Esophagus squamous epithelium (tissue), 5 donors: ENCODE measurements at regions not wholly inside any gene's neighbourhood (a gene's known extent, or its start where the extent isn't known, plus 50 kb on each side); places are given as distances from the start of the nearest gene placed in this dataset.

Source experiments
- DNase-seq: peaks from one replicate; lab custom pipeline; 2025; lab: John Stamatoyannopoulos, UW
- H3K27ac ChIP-seq, 4 donors: fragments of 200-600 bp; sonication (generic); one replicate each; pipeline ENCODE4 v1.5.1; 2016 to 2019; ENCODE audit warnings: mild to moderate bottlenecking in 1 of 4
- H3K27me3 ChIP-seq, 4 donors: fragments of 200-600 bp; sonication (generic); 1 replicate in 3 of 4; 2 replicates in 1 of 4; pipeline versions ENCODE4 v1.5.1 to v1.6.0; 2017 to 2021; ENCODE audit warnings: antibody characterized with exemption in 1 of 4
- H3K36me3 ChIP-seq, 3 donors: fragments of 200-600 bp; sonication (generic); one replicate each; pipeline ENCODE4 v1.5.1; 2016 to 2019
- H3K4me1 ChIP-seq, 3 donors: fragments of 200-600 bp; sonication (generic); one replicate each; pipeline ENCODE4 v1.5.1; 2017 to 2019
- H3K4me3 ChIP-seq, 4 donors: fragments of 200-600 bp; sonication (generic); 1 replicate in 3 of 4; 2 replicates in 1 of 4; pipeline ENCODE4 v1.5.1; 2016 to 2019; ENCODE audit warnings: mild to moderate bottlenecking in 2 of 4, moderate library complexity in 1 of 4
- H3K9me3 ChIP-seq, 3 donors: fragments of 200-600 bp; sonication (generic); one replicate each; pipeline ENCODE4 v1.5.1; 2016 to 2019
- POLR2A ChIP-seq, 4 donors: fragments of 450-650 bp; IDR thresholded peaks; one replicate each; pipeline ENCODE4 v1.6.1; 2017; ENCODE audit warnings: antibody characterized with exemption in 4 of 4, mild to moderate bottlenecking in 4 of 4, moderate library complexity in 3 of 4
- WGBS, 2 donors: methylation state at CpG; one replicate each; pipeline ENCODE4 v1.1.5; 2018; 5-methylcytosine and 5-hydroxymethylcytosine counted together
- intact Hi-C: fragments of 100-400 bp; cut with DNase I; formaldehyde crosslinking; loops from one replicate; pipeline ENCODE4 v1.15.0; 2022
- TF ChIP-seq, protein P1 (sequence below), 6 experiments: fragments of 450-650 bp in 4 of 6; fragments of 200-600 bp in 2 of 6; sonication (generic) in 2 of 6; IDR thresholded peaks; one replicate each; pipeline ENCODE4 v1.5.1; 2016 to 2019; ENCODE audit warnings: antibody characterized with exemption in 6 of 6, mild to moderate bottlenecking in 4 of 6, moderate library complexity in 4 of 6
- donor health status: DM: yes; HTN: yes; CAD: no.

DNA sequence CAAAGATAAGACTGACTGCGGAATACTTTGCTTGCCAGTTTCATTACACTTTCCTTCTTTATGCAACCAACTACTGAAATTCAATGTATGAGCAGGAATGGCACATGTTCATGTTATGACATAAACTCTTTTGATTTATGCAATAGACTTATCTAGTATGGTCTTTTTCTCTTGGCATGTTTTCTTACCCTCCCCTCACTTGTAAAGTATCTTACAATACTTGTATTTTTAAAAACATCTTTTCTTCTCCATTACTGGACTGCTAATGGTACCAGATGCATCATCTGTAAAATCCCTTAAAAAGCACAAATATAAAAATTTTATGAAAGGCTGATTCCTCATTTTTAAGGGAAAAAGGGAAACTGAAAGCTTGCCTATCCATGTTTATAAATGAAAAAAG lies 373.8 kb downstream of the ZEB2 start:
- TF ChIP-seq, protein P1, sequence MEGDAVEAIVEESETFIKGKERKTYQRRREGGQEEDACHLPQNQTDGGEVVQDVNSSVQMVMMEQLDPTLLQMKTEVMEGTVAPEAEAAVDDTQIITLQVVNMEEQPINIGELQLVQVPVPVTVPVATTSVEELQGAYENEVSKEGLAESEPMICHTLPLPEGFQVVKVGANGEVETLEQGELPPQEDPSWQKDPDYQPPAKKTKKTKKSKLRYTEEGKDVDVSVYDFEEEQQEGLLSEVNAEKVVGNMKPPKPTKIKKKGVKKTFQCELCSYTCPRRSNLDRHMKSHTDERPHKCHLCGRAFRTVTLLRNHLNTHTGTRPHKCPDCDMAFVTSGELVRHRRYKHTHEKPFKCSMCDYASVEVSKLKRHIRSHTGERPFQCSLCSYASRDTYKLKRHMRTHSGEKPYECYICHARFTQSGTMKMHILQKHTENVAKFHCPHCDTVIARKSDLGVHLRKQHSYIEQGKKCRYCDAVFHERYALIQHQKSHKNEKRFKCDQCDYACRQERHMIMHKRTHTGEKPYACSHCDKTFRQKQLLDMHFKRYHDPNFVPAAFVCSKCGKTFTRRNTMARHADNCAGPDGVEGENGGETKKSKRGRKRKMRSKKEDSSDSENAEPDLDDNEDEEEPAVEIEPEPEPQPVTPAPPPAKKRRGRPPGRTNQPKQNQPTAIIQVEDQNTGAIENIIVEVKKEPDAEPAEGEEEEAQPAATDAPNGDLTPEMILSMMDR (IDR thresholded peaks at IDR 0.05) = no peak
- no peak for TF ChIP-seq POLR2A (IDR thresholded peaks at IDR 0.05)
- intact Hi-C loops = no loop called here
- Histone ChIP-seq H3K4me1 (no peaks in the 10 kb centered on the region), H3K9me3 (no peaks in the 10 kb centered on the region), H3K4me3 (no peak overlapping the region), H3K36me3 (no peaks in the 10 kb centered on the region), H3K27ac (no peak overlapping the region), H3K27me3 (no peaks in the 10 kb centered on the region)
- DNase-seq = no peak
- WGBS, 2 donors = 53 to 63% methylated on average over 1 of the region's 1 CpG

DNA sequence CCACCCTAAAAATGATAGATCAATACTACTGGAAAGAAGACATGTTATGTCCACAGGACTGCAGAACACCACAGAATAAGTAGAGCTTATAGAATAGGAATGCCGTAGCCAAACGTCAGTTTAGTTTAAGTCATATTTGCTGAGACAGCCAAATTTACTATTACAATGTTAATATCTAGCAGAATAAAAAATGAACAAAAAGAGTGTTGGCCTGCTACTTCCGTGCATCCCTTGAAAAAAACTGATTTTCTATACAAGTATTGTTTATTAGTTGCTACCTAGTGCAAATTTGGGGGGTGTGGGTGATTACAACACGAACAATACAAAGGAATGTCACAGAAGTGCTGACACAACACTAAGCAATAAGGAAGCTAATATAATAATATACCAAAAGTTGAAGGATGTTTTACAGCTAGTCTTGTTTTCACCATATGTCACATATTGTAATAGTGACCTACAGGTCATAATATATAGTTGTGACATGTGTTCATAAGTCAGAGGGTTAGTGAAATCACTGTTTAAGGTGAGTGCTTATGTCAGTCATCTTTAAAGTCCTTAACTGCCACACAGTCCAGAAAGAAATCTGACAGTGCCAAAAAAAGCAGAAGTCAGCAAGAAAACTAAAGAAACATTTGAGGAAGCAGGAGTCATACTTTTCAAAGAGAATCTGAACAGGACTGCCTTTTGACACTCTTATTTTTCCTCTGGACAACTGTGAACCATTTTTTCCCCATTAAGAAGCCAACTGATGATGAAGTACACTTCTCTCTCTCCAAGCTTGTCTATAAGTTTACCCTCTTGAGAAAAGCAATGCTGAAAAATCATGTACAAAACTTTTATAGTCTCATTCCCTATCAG lies 376.4 kb downstream of the ZEB2 start:
- TF ChIP-seq, protein P1 (IDR thresholded peaks at IDR 0.05) = no peak
- no peak for TF ChIP-seq POLR2A (IDR thresholded peaks at IDR 0.05)
- Histone ChIP-seq H3K9me3 (no peaks in the 10 kb centered on the region), H3K4me3 (no peak overlapping the region), H3K27ac (peak overlapping the region in 1 of 4 donors; percentile 7), H3K4me1 (no peaks in the 10 kb centered on the region), H3K27me3 (no peaks in the 10 kb centered on the region), H3K36me3 (no peaks in the 10 kb centered on the region)
- intact Hi-C loops = no loop called here
- DNase-seq = no peak
- WGBS, 2 donors = 77 to 85% methylated on average over 4 of the region's 4 CpGs

DNA sequence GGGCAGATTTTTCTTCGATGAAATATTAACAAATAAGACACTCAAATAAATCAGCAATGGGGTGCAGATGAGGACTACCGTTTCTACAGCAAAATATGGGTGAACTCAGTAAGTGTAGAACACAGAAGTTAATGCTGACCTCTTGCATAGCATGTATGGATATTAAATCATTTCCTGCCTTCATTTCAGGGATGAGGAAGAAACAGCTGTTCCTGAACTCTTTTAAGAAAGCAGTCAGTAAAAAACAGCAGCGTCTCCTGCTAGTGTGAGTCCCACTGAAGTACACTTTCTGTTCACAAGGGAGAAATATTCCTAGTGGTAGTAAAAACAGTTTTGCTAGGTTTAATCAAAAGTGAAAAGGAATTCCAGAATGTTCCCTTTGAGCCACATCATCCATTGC lies 379.0 kb downstream of the ZEB2 start:
- no peak for TF ChIP-seq POLR2A (IDR thresholded peaks at IDR 0.05)
- TF ChIP-seq, protein P1 (IDR thresholded peaks at IDR 0.05) = no peak
- Histone ChIP-seq H3K9me3 (no peaks in the 10 kb centered on the region), H3K36me3 (no peaks in the 10 kb centered on the region), H3K4me3 (no peak overlapping the region), H3K27ac (no peak overlapping the region), H3K27me3 (no peaks in the 10 kb centered on the region), H3K4me1 (no peaks in the 10 kb centered on the region)
- 78 to 80% methylated on average over 3 of the region's 3 CpGs for WGBS, 2 donors
- intact Hi-C loops = no loop called here
- no peak for DNase-seq

DNA sequence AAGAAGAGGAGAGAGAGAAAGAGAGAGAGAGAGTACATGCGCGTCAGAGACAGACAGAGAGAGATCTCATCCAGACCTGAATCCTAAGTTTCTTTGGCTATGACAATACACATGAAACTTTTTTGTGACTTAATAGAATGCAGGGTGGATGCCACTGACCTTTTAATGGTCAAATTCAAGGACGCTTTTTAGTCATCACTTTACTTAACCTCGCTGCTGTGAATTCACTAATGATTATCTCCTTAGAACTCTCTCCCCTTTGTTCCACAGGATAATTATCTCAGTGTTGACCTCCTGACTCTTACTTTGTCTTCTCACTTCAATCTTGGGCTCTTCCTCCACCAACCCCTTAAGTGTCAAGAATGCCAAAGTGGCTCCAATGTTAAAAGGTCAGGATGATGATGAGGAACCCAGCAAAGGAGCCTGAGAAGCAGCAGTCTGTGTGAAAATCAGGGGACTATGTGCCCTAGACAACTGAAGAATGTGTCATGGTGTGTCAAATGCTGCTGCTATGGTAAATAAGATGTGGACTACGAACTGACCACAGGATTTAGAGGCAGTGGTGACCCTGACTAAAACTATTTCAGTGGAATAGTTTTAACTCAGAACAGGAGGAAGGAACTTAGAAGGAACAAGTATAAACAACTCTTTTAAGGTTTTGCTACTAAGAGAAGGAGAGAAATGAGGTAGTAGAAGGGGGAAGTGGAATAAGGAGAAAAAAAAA lies 382.1 kb downstream of the ZEB2 start:
- no peak for DNase-seq
- H3K4me3 ChIP-seq = no peak overlapping the region
- H3K9me3 ChIP-seq = no peaks in the 10 kb centered on the region
- no peaks in the 10 kb centered on the region for H3K4me1 ChIP-seq
- H3K27ac ChIP-seq = no peak overlapping the region
- no peaks in the 10 kb centered on the region for H3K36me3 ChIP-seq
- no peaks in the 10 kb centered on the region for H3K27me3 ChIP-seq
- 84 to 87% methylated on average over 5 of the region's 5 CpGs for WGBS, 2 donors
- no peak for TF ChIP-seq POLR2A (IDR thresholded peaks at IDR 0.05)
- TF ChIP-seq, protein P1 (IDR thresholded peaks at IDR 0.05) = no peak
- intact Hi-C loops = no loop called here

DNA sequence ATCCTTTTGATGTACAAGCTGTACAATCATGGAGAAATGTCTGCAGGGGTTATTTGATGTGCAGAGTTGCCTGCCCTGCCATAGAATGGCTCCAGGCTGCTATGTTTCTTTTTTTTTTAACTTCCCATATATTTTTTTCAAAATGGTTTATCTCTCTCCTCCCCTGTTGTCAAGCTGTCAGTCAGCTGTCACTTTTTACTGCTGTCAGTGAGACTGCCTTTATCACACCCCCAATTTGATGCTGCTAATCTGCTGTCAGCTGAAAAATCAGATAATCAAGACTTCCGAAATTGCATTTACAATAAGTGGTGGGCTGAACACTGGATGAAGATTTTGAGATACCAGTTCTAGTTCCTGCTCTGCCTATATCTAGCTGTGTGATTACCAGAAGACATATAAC lies 382.6 kb downstream of the ZEB2 start:
- Histone ChIP-seq H3K4me3 (no peak overlapping the region), H3K36me3 (no peaks in the 10 kb centered on the region), H3K27ac (no peak overlapping the region), H3K4me1 (no peaks in the 10 kb centered on the region), H3K27me3 (no peaks in the 10 kb centered on the region), H3K9me3 (no peaks in the 10 kb centered on the region)
- DNase-seq = no peak
- 89 to 100% methylated on average over 1 of the region's 1 CpG for WGBS, 2 donors
- TF ChIP-seq POLR2A (IDR thresholded peaks at IDR 0.05) = no peak
- TF ChIP-seq, protein P1 (IDR thresholded peaks at IDR 0.05) = no peak
- intact Hi-C loops = no loop called here
